ENCODE measurements at regions not wholly inside any gene's neighbourhood (a gene's known extent, or its start where the extent isn't known, plus 50 kb on each side); places are given as distances from the start of the nearest gene placed in this dataset.
"Not testable (repeated sequence)": the region's sequence is repeated elsewhere in the genome, so short reads cannot be mapped to it uniquely, and the experiment has no call there.

GRCh38 chr17:13107676-13108235 is 89.9 kb upstream of the ELAC2 start:
- TF ChIP-seq CTCF (IDR thresholded peaks at IDR 0.05): no peak
- ATAC-seq (ENCODE audit: low FRiP score) (no peak), DNase-seq (ENCODE audit: low spot score) (no peak)

- ATAC-seq (ENCODE audit: low FRiP score): no peak
- DNase-seq (ENCODE audit: low spot score): no peak
- no peak for TF ChIP-seq CTCF (IDR thresholded peaks at IDR 0.05)
Observed at GRCh38 chr17:13106171-13106570, 88.3 kb upstream of the ELAC2 start.

GRCh38 chr17:13104576-13104975 is 86.7 kb upstream of the ELAC2 start:
- TF ChIP-seq CTCF (IDR thresholded peaks at IDR 0.05): no peak
- ATAC-seq (ENCODE audit: low FRiP score): no peak

GRCh38 chr17:13102477-13102876 is 84.7 kb upstream of the ELAC2 start:
- no peak for TF ChIP-seq CTCF (IDR thresholded peaks at IDR 0.05)

More at GRCh38 chr17:13104576-13104975, 86.7 kb upstream of the ELAC2 start:
- DNase-seq (ENCODE audit: low spot score): no peak

GRCh38 chr17:13099926-13100325 is 82.1 kb upstream of the ELAC2 start:
- no peak for TF ChIP-seq CTCF (IDR thresholded peaks at IDR 0.05)
- ATAC-seq (ENCODE audit: low FRiP score) (no peak), DNase-seq (ENCODE audit: low spot score) (no peak)

More at GRCh38 chr17:13102477-13102876, 84.7 kb upstream of the ELAC2 start:
- DNase-seq (ENCODE audit: low spot score) (no peak), ATAC-seq (ENCODE audit: low FRiP score) (no peak)

- ATAC-seq (ENCODE audit: low FRiP score) (no peak), DNase-seq (ENCODE audit: low spot score) (no peak)
- TF ChIP-seq CTCF (IDR thresholded peaks at IDR 0.05): no peak
Observed at GRCh38 chr17:13099089-13099735, 81.4 kb upstream of the ELAC2 start.

GRCh38 chr17:13096291-13096690 is 78.5 kb upstream of the ELAC2 start:
- no peak for TF ChIP-seq CTCF (IDR thresholded peaks at IDR 0.05)
- ATAC-seq (ENCODE audit: low FRiP score) (no peak), DNase-seq (ENCODE audit: low spot score) (no peak)

GRCh38 chr17:13092010-13092409 is 74.2 kb upstream of the ELAC2 start:
- not testable (repeated sequence) for DNase-seq (ENCODE audit: low spot score)

More at GRCh38 chr17:13092010-13092409, 74.2 kb upstream of the ELAC2 start:
- ATAC-seq (ENCODE audit: low FRiP score): not testable (repeated sequence)

Measured in omental fat pad (tissue), 3 donors.